T-helper 2 cell treated with Interferon-gamma antibody and Interleukin-4, amounts not matched to agents 100 ng/mL and 5 ng/mL, for 36 hours (primary cell): ENCODE measurements at regions not wholly inside any gene's neighbourhood (a gene's known extent, or its start where the extent isn't known, plus 50 kb on each side); places are given as distances from the start of the nearest gene placed in this dataset.
"Not testable (repeated sequence)": the region's sequence is repeated elsewhere in the genome, so short reads cannot be mapped to it uniquely, and the experiment has no call there.

Experiments used
- intact Hi-C: fragments of 100-400 bp; cut with micrococcal nuclease; formaldehyde crosslinking; loops from one replicate; pipeline ENCODE4 v1.15.1; 2023

DNA sequence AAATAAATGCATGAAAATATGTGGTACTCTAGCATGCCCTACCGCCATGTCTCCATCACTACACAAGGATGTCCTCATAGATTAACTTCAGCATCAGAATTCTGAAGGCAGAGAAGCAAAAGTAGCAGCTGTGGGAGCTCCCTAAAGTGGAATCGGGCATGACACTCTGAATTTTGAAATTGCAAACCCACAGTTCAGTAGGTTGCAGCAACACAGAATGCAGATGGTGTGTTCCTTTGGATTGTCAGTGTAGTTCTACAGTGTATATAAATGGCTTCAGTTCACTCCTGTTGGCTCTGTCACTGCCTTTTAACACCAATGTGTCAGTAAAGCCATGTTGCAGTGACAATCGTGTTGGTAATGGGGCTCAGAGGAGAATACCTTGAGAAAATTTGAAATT is 973.6 kb upstream of the WWC1 start:
- intact Hi-C loops = no loop called here

DNA sequence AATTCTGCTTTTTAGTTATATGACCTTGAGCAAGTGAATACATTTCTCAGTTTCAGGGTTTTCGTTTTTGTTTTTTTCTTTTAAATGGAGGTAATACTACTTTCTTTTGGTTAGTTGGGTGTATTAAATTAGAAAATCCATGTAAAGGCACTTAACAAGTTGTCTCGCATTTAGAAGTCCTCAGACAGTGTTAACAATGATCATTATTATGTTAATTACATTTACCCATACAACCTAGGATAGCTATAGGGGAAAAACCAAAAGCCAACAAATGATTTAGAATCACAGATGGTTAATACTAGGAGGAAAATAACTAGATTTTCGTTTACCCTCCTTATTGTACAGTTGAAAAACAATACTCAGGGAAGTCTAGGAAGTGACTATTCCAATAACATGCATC is 972.2 kb upstream of the WWC1 start:
- intact Hi-C loops = no loop called here

GRCh38 chr5:167320019-167320418 is 971.4 kb upstream of the WWC1 start:
- intact Hi-C loops = no loop called here

- intact Hi-C loops = no loop called here
Observed at GRCh38 chr5:167332309-167332708, 959.1 kb upstream of the WWC1 start.

DNA sequence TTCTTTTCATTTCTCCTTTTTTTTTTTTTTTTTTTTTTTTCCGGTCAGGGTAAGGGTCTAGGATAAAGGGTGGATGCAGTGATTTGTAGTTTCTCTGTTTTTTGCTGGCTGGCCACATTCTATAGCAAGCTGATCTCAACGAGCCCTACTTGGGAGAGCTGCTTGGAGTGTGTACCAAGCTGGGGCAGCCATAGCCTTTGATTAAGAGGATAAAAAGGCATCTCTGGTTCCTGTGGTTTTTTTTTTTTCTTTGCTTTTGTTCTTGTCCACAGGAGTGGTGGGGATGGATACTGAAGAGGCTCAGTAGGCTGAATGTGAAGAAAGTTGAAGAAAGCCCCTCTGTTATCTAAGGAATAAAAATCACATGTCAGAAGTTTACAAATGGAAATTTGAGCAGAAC is 955.3 kb upstream of the WWC1 start:
- intact Hi-C loops = no loop called here

GRCh38 chr5:167339205-167339604 is 952.2 kb upstream of the WWC1 start:
- intact Hi-C loops = no loop called here

DNA sequence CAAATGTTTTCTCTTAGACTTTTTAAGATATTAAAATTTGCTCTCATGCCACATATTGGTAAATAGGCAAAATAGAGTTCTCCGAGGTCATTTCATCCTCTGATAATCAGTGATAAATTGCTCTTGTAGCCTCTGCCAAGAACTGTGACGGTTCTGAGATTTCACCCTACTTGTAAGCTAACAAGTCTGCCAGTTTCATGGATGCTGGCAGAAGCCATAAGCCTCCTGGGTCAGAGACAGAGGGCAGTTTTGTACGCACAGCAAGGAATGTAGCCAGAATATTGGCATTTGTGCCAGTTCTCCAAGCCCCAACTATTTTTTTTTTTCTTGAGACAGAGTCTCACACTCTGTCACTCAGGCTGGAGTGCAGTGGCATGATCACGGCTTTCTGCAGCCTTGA is 945.0 kb upstream of the WWC1 start:
- intact Hi-C loops = no loop called here

DNA sequence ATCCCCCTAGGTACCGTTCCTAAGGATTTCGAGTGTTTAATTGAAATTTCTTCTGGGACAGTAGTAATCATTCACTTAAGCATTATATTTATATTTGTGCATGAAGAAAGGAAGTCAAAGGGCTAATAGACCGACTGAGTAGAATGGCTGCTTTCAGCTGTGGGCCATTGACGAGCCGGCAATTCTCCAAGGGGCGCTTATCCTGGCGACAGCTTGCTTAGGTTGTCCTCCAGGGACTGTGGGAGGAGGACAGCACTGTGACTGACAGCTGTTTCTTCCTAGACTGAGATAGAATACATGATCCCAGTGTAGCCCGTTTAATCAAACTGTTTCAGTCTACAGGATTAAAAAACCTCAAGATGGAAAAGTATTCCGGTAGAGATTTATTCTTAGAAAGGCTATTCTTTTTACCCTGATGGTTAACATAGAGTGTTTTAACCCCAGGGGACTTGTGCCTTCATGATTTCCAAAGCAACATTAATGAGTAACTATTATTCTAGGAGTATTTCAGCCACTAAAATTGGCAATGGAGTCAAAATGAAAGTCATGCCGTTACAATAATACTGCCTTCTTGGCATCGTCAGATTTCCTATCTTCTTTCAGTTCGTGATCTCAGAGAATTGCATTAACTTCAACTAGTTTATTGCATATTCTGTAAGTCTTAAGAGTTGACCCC is 943.1 kb upstream of the WWC1 start:
- intact Hi-C loops = no loop called here

DNA sequence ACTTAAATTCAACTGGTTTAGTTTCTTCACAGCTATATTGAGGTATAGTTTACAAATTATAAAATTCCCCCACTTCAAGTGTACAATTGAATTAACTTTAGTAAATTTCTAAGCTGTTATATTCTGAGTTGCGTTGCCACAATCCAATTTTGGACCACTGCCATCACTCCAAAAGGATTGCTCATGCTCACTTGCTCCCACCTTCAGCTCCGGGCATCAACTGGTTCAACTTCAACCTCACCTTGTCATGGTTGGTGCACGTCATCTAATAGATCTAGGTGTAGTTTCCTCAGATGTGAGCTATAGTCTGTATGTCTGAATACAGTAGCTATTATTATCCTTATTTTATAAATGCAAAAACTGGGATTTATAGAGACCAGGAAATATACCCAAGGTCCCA is 942.5 kb upstream of the WWC1 start:
- intact Hi-C loops = no loop called here

GRCh38 chr5:167351316-167351715 is 940.1 kb upstream of the WWC1 start:
- intact Hi-C loops = no loop called here

GRCh38 chr5:167352801-167353200 is 938.6 kb upstream of the WWC1 start:
- intact Hi-C loops = no loop called here

DNA sequence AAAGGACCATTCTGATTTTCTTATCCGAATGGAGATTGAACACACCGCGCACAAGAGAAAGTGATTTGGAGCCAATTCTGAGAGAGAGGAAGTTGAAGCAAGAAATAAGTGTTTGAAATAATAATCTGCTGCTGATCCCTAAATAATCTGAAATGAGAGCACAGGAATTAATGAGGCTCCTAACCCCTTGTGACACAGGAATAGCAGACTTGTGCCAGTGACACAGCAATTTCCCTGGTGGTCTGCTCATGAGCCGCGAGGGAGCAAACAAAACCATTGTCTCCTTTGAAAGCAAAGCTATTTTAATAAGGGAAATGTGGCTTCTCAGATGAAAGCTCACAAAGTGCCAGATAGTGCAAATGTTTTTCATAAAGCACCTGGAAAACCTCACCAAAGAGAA is 936.1 kb upstream of the WWC1 start:
- intact Hi-C loops = no loop called here

DNA sequence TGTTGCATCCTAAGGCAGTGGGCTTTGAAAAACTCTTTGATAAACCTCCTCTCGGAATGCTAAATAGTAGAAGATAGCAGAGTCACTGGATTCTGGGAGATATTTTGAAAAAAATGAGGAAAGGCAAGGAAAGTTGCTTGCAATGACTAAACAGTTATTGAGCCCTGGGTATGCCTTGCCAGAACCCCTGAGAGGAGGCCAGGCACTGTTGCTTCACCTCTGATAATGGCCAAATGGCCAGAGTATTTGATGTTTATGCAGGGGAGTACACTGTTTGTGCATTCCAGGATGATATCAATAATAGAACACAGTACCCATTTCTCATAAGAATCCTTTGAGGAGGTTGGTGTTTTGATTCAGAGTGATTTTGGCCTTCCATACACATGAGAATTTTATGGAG is 935.1 kb upstream of the WWC1 start:
- intact Hi-C loops = no loop called here

- intact Hi-C loops = no loop called here
Observed at GRCh38 chr5:167358868-167359492, 932.5 kb upstream of the WWC1 start.

DNA sequence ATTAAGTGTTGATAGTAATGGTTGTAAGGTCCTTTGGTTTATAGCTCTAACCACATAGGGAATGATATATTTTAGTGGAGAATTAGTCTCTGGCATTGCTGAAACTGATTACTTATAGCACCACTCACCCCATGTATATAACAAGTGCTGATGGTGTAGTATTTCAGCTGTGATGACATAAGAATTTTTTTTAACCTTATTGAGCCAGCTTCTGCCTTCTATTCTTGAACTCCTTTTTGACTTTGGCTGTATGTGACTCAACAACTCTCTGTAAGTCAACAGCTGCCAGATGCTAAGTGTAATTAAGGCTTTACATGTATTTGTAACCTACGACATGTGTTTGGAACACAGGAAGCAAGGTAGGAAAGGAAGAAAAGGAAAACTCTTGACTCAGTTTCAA is 929.6 kb upstream of the WWC1 start:
- intact Hi-C loops = no loop called here

- intact Hi-C loops = no loop called here
Observed at GRCh38 chr5:167363065-167363464, 928.4 kb upstream of the WWC1 start.

- intact Hi-C loops = no loop called here
Observed at GRCh38 chr5:167375125-167375524, 916.3 kb upstream of the WWC1 start.

GRCh38 chr5:167378894-167379723 is 912.3 kb upstream of the WWC1 start:
- intact Hi-C loops = no loop called here

DNA sequence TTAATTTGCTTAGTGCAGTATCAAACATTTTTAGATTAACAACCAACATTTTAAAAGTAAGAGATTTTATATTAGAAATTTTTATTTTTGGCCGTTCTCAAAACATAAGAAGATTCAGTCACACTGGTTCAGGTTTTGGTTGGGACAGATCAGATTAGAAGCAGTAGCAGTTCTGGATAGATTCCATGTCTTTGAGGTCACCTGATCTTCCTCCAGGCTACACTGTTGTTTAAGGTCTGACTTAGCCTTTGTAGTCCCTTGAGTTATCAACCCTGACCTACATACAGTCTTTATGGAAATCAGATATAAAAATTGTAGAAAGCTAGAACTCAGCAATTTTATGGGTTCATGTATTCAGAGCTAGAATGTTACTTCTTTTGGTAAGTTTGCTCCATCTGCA is 910.0 kb upstream of the WWC1 start:
- intact Hi-C loops = no loop called here

DNA sequence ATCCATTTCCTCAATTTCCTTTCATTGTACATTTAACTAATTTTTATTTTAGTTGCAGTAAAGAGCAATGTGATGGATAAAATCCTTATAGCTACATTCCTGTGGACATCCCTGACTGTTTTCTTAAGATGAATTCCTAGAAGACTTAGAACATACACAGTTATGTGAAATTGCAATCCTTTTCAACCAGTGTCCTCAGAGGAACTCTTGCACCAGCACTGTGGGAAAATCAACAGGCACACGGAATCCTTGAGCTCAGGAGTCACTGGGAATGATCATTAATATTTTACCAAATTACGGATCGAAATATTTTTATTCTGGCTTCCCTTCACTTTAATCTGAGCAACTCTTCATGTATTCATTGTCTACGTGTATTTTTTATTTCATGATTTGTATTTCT is 901.9 kb upstream of the WWC1 start:
- intact Hi-C loops = no loop called here

DNA sequence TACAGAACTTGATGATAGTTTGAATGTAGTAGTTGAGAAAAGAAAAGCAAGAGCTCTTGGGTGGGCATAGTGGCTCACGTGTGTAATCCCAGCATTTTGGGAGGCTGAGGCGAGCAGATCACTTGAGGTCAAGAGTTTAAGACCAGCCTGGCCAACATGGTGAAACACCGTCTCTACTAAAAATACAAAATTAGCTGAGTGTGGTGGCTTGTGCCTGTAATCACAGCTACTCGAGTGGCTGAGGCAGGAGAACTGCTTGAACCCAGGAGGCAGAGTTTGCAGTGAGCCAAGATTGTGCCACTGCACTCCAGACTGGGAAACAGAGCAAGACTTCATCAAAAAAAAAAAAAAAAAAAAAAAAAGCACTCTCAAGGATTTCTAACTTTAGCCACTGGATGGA is 900.2 kb upstream of the WWC1 start:
- intact Hi-C loops = not testable (repeated sequence)

- intact Hi-C loops = no loop called here
Observed at GRCh38 chr5:167392240-167392639, 899.2 kb upstream of the WWC1 start.

DNA sequence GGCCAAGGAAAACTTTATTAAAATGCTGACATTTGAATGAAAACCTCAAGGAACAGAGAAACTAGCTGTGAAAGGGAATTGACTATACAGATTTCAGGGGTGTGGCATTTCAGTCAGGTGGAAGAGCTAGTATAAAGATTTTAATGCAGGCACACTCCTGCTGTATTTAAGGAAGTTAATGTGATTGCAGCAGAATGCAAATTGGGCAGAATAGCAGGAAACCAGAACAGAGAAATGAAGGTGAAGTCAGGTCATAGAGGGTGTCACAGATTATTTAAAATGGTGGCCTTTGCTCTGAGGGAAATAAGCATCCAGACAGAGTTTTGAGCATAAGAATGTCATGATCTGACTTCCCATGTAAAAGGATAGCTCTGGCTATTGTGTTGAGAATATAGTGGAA is 898.1 kb upstream of the WWC1 start:
- intact Hi-C loops = no loop called here
